ENCODE measurements at regions not wholly inside any gene's neighbourhood (a gene's known extent, or its start where the extent isn't known, plus 50 kb on each side); places are given as distances from the start of the nearest gene placed in this dataset.

GRCh38 chr1:55368698-55369097, 153.5 kb upstream of the USP24 start:
- TF ChIP-seq EP300 (IDR thresholded peaks at IDR 0.05) = no peak
- TF ChIP-seq, protein P1, sequence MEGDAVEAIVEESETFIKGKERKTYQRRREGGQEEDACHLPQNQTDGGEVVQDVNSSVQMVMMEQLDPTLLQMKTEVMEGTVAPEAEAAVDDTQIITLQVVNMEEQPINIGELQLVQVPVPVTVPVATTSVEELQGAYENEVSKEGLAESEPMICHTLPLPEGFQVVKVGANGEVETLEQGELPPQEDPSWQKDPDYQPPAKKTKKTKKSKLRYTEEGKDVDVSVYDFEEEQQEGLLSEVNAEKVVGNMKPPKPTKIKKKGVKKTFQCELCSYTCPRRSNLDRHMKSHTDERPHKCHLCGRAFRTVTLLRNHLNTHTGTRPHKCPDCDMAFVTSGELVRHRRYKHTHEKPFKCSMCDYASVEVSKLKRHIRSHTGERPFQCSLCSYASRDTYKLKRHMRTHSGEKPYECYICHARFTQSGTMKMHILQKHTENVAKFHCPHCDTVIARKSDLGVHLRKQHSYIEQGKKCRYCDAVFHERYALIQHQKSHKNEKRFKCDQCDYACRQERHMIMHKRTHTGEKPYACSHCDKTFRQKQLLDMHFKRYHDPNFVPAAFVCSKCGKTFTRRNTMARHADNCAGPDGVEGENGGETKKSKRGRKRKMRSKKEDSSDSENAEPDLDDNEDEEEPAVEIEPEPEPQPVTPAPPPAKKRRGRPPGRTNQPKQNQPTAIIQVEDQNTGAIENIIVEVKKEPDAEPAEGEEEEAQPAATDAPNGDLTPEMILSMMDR (IDR thresholded peaks at IDR 0.05) = no peak
- TF ChIP-seq POLR2A (IDR thresholded peaks at IDR 0.05) = no peak

Data from ovary (tissue), 3 donors.